Gastroesophageal sphincter (tissue), 3 donors: ENCODE measurements at regions not wholly inside any gene's neighbourhood (a gene's known extent, or its start where the extent isn't known, plus 50 kb on each side); places are given as distances from the start of the nearest gene placed in this dataset.

Experiments
- POLR2A ChIP-seq, 2 donors: fragments of 450-650 bp; IDR thresholded peaks; one replicate each; pipeline ENCODE4 v1.6.1; 2017; ENCODE audit warnings: antibody characterized with exemption in 2 of 2, mild to moderate bottlenecking in 2 of 2, moderate library complexity in 1 of 2
- TF ChIP-seq, protein P1 (sequence below), 4 experiments: fragments of 200-600 bp in 2 of 4; fragments of 450-650 bp in 2 of 4; sonication (generic) in 1 of 4; IDR thresholded peaks; one replicate each; pipeline ENCODE4 v1.5.1; 2017 to 2019; ENCODE audit warnings: antibody characterized with exemption in 4 of 4, mild to moderate bottlenecking in 2 of 4, moderate library complexity in 2 of 4

DNA sequence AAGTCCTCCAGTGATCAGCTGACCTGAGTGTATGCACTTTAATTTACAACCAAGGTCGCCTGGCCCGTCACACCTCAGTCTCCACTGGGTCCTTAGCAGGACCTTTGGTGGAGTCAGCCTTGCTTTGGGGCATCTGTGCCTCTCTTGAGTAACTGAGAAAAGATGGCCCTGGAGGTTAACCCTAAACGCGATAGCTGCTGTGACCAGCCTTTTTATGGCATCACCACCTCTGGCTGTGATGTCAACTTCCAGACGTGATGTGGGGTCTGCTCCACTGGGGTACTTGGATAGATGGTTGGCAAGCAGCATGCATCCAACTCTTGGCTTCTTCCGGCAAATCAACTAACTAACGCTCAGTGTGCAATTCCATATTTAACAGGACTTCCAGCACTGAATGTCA is 122.8 kb upstream of the RTL1 start:
- TF ChIP-seq, protein P1, sequence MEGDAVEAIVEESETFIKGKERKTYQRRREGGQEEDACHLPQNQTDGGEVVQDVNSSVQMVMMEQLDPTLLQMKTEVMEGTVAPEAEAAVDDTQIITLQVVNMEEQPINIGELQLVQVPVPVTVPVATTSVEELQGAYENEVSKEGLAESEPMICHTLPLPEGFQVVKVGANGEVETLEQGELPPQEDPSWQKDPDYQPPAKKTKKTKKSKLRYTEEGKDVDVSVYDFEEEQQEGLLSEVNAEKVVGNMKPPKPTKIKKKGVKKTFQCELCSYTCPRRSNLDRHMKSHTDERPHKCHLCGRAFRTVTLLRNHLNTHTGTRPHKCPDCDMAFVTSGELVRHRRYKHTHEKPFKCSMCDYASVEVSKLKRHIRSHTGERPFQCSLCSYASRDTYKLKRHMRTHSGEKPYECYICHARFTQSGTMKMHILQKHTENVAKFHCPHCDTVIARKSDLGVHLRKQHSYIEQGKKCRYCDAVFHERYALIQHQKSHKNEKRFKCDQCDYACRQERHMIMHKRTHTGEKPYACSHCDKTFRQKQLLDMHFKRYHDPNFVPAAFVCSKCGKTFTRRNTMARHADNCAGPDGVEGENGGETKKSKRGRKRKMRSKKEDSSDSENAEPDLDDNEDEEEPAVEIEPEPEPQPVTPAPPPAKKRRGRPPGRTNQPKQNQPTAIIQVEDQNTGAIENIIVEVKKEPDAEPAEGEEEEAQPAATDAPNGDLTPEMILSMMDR (IDR thresholded peaks at IDR 0.05) = no peak
- TF ChIP-seq POLR2A (IDR thresholded peaks at IDR 0.05) = no peak
